ENCODE measurements at regions not wholly inside any gene's neighbourhood (a gene's known extent, or its start where the extent isn't known, plus 50 kb on each side); places are given as distances from the start of the nearest gene placed in this dataset.

DNA sequence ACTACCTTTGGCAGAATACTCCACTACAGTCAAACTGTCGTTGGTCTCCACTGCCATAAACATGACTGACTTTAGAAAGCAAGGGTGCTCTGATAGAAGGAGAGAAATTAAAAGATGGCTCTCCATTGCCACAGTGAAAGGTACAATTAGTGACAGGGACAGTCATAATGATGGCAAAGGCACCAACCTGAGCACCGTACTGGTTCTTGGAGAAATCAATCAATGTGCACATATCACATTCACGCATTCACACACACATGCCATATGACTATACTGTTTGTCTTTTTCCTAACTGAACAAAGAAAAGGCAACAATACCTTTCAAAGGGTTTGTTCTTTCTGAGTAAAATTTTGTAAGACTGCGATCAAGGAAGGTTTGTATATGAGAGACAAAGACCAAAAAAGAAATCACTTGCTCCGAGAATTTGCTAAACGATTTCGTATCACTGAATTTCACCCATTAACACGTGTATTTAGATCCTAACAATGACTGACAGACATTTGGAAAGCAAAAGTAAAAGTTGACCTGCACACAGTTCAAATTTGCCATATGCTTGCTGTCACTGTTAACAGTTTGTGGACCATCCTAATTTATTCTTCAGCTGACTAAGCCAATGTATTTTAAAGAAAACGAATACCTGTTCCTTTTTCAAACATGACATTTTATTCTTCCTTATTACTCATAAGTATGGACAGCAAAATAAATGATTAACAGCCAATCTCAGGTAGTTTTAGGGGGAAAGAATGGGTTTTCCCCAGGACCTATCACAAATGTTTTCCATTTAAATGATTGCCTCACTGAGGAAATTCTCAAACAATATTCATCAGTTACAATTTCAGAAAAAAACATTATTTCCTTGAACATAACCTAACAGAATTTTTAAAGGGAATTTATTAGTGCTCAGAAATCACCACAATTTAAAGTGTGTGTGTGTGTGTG, 644.4 kb downstream of the ZEB2 start:
- 15% methylated on average over 9 of the region's 9 CpGs for WGBS (ENCODE audit: insufficient coverage, low coverage, missing lambda C conversion rate)
- DNase-seq (ENCODE audit: extremely low read depth in 1 of 4, low spot score in 3 of 4) (no peak), ATAC-seq (no peak), FAIRE-seq (no peak)
- Histone ChIP-seq H3K9me3 (replicated peaks; ENCODE audit: control insufficient read depth, insufficient read depth, low read depth, low read length) (no peaks in the 10 kb centered on the region), H3K36me3 (ENCODE audit: control insufficient read depth, insufficient read depth, low read length) (no peaks in the 10 kb centered on the region), H3K9me1 (ENCODE audit: control insufficient read depth, insufficient read depth, low read length) (no peaks in the 10 kb centered on the region), H3K4me3 (no peak overlapping the region), H3K27ac (ENCODE audit: extremely low read depth, low read depth, low read length) (no peak overlapping the region), H3K79me2 (ENCODE audit: control insufficient read depth, insufficient read depth, low read length) (no peaks in the 10 kb centered on the region), H2AFZ (ENCODE audit: low read depth, low read length) (peak overlapping the region; percentile 79), H3K4me1 (replicated peaks in 1 of 2; ENCODE audit: control insufficient read depth in 2 of 2, insufficient read depth in 2 of 2, low read length in 2 of 2) (0 out of 5 replicates have a peak, but pooled peaks cover 0 to 2% of the 10 kb centered on the region in 2 experiments), H3K4me2 (ENCODE audit: insufficient read depth, low read length) (no peak overlapping the region; the same call in 1 of the 2 replicates), H4K20me1 (replicated peaks; ENCODE audit: control insufficient read depth, insufficient read depth, low read length) (no peaks in the 10 kb centered on the region), H3K27me3 (ENCODE audit: control insufficient read depth in 2 of 2, insufficient read depth in 2 of 2, low read length in 2 of 2) (no peaks in the 10 kb centered on the region), H3K9ac (ENCODE audit: insufficient read depth in 1 of 2, low read depth in 2 of 2, low read length in 2 of 2) (no peak overlapping the region)
- intact Hi-C loops (cut with micrococcal nuclease), result no loop called here
- BruUV-seq (replicated peaks), result no TSS peak
- TF ChIP-seq UBTF (IDR thresholded peaks at IDR 0.05; ENCODE audit: borderline replicate concordance in 1 of 2, low read depth in 2 of 2, low read length in 2 of 2), result no peak
- TF ChIP-seq, protein P1, sequence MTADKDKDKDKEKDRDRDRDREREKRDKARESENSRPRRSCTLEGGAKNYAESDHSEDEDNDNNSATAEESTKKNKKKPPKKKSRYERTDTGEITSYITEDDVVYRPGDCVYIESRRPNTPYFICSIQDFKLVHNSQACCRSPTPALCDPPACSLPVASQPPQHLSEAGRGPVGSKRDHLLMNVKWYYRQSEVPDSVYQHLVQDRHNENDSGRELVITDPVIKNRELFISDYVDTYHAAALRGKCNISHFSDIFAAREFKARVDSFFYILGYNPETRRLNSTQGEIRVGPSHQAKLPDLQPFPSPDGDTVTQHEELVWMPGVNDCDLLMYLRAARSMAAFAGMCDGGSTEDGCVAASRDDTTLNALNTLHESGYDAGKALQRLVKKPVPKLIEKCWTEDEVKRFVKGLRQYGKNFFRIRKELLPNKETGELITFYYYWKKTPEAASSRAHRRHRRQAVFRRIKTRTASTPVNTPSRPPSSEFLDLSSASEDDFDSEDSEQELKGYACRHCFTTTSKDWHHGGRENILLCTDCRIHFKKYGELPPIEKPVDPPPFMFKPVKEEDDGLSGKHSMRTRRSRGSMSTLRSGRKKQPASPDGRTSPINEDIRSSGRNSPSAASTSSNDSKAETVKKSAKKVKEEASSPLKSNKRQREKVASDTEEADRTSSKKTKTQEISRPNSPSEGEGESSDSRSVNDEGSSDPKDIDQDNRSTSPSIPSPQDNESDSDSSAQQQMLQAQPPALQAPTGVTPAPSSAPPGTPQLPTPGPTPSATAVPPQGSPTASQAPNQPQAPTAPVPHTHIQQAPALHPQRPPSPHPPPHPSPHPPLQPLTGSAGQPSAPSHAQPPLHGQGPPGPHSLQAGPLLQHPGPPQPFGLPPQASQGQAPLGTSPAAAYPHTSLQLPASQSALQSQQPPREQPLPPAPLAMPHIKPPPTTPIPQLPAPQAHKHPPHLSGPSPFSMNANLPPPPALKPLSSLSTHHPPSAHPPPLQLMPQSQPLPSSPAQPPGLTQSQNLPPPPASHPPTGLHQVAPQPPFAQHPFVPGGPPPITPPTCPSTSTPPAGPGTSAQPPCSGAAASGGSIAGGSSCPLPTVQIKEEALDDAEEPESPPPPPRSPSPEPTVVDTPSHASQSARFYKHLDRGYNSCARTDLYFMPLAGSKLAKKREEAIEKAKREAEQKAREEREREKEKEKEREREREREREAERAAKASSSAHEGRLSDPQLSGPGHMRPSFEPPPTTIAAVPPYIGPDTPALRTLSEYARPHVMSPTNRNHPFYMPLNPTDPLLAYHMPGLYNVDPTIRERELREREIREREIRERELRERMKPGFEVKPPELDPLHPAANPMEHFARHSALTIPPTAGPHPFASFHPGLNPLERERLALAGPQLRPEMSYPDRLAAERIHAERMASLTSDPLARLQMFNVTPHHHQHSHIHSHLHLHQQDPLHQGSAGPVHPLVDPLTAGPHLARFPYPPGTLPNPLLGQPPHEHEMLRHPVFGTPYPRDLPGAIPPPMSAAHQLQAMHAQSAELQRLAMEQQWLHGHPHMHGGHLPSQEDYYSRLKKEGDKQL (CRISPR knock-in tag; IDR thresholded peaks at IDR 0.05; ENCODE audit: borderline replicate concordance), result no peak
- TF ChIP-seq, protein P2, sequence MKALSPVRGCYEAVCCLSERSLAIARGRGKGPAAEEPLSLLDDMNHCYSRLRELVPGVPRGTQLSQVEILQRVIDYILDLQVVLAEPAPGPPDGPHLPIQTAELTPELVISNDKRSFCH (CRISPR knock-in tag; IDR thresholded peaks at IDR 0.05), result no peak
- TF ChIP-seq, protein P2 (tag; IDR thresholded peaks at IDR 0.05), result no peak
- no peak for TF ChIP-seq MXD1 (CRISPR knock-in tag; IDR thresholded peaks at IDR 0.05; ENCODE audit: borderline replicate concordance, poor library complexity, severe bottlenecking)
- TF ChIP-seq, protein P3, sequence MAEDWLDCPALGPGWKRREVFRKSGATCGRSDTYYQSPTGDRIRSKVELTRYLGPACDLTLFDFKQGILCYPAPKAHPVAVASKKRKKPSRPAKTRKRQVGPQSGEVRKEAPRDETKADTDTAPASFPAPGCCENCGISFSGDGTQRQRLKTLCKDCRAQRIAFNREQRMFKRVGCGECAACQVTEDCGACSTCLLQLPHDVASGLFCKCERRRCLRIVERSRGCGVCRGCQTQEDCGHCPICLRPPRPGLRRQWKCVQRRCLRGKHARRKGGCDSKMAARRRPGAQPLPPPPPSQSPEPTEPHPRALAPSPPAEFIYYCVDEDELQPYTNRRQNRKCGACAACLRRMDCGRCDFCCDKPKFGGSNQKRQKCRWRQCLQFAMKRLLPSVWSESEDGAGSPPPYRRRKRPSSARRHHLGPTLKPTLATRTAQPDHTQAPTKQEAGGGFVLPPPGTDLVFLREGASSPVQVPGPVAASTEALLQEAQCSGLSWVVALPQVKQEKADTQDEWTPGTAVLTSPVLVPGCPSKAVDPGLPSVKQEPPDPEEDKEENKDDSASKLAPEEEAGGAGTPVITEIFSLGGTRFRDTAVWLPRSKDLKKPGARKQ (CRISPR knock-in tag; IDR thresholded peaks at IDR 0.05), result no peak
- TF ChIP-seq ETS2 (tag; IDR thresholded peaks at IDR 0.05; ENCODE audit: borderline replicate concordance, poor library complexity, severe bottlenecking), result no peak
- in situ Hi-C loops (cut with MboI), result no loop called here
- ChIA-PET CTCF (ENCODE audit: low intra/inter-chr PET ratio) (no interaction called here), POLR2A (no interaction called here)
